Midbrain (tissue), 1 donor: ENCODE measurements at regions not wholly inside any gene's neighbourhood (a gene's known extent, or its start where the extent isn't known, plus 50 kb on each side); places are given as distances from the start of the nearest gene placed in this dataset.
"Not testable (repeated sequence)": the region's sequence is repeated elsewhere in the genome, so short reads cannot be mapped to it uniquely, and the experiment has no call there.

Experiments used
- DNase-seq: peaks from one replicate; lab custom pipeline; 2025; lab: John Stamatoyannopoulos, UW

- DNase-seq: not testable (repeated sequence)
Observed at GRCh38 chr19:56980326-56980725, 139.5 kb upstream of the USP29 start.

GRCh38 chr19:56980906-56981305 lies 138.9 kb upstream of the USP29 start:
- no peak for DNase-seq

GRCh38 chr19:56981440-56981839 lies 138.3 kb upstream of the USP29 start:
- not testable (repeated sequence) for DNase-seq

DNA sequence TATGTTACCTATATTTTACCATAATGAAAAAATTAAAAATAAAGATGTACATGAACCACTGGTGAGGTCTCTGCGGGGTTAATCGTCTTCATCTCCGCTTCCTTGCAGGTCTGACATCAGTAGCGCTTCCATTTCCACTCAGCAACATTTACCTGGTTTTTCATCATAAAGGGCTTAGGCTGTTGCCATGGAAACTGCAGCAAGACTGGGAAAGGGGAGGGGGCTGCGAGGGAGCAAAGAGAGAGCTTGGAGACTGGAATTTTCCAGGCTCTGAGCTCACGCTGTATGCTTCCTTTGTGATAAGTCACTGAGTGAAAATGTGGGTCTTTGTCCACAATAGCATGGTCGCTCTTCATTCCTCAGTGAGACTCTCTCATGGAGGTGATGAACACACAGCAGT lies 136.6 kb upstream of the USP29 start:
- DNase-seq: no peak

GRCh38 chr19:56983804-56984203 lies 136.0 kb upstream of the USP29 start:
- DNase-seq: no peak

GRCh38 chr19:56986386-56986785 lies 133.4 kb upstream of the USP29 start:
- no peak for DNase-seq

- DNase-seq: no peak
Observed at GRCh38 chr19:56987184-56987583, 132.6 kb upstream of the USP29 start.

- no peak for DNase-seq
Observed at GRCh38 chr19:56988299-56988698, 131.5 kb upstream of the USP29 start.

DNA sequence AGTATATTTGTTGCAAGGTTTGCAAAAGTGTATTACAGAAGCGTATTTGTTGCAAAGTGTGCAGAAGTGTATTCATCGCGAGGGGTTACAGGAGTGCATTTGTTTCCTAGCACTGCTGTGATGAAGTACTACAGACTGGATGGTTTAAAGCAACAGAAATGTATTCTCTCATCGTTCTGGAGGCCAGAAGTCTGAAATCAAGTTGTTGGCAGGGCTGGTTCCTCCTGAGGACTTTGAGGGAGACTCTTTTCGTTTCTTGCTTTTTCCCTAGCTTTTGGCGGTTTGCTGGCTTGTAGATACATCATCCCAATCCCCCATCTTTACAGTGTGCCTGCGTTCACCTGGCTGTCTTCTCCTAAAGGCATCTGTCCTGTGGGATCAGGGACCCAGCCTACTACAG lies 127.9 kb upstream of the USP29 start:
- no peak for DNase-seq

DNA sequence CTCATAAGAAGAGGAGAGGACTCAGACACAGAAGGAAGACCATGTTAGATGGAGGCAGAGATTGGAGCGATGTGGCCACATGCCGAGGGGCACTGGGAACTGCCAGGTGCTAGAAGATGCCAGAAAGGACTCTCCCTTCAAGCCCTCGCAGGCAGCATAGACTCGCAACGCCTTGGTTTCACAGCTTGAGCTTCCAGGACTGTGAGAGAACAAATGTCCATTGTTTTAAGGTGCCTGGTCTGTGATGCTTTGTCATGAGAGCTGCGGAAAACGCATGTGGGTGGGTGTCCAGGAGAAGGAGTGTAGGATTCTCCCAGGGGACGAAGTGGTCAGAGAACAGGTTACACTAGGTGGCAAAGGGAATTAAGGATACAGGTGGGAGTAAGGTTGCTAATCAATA lies 125.9 kb upstream of the USP29 start:
- DNase-seq: no peak

DNA sequence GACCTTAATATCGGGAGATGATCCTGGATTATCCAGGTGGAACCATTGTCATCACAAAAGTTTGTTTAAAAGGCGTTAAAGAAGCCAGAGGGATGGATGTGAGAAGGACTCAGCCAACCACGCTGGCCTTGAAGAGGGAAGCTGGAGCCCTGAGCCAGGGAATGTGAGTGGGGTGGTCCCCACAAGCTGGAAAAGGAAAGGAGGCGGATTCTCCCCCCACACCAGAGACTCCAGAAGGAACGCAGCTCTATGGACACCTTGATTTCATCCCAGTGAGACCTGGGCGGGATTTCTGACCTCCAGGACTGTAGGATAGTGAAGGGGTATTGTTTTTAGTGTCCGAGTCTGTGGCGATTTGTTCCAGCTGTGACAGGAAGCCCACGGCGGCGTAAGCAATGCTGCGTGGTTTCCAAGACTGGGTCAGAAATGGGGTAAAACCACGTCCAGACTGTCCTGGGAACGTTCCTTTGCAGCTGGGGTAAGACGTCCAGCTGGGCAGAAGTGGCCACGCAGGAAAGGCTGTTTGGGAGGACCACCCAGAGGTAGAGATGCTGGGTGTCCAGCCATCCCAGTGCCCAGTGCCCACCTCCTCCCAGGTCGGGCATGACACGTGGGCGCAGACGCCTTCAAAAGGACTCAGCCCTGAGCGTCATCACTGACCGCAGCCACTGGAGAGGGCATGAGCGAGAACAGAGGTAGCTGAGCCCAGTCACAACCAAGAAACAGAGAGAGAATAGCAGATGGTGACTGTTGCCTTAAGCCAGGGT lies 125.4 kb upstream of the USP29 start:
- no peak for DNase-seq

DNA sequence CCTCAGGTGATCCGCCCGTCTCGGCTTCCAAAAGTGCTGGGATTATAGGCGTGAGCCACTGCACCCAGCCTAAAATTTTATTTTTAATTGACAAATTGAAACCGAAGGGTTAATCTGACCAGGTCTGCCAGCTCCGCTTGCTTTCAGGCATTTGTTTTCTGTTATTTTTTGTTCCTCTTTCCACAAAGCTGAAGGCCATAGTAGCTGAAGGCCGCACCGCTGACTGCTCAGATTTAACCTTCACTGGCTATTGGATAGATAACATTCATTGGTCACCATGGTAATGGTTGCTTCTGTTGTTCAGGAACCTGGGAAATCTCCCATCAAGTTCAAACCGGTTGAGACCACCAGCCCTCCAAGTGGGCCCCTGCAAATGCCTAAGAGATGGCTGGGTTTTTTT lies 124.5 kb upstream of the USP29 start:
- no peak for DNase-seq

DNA sequence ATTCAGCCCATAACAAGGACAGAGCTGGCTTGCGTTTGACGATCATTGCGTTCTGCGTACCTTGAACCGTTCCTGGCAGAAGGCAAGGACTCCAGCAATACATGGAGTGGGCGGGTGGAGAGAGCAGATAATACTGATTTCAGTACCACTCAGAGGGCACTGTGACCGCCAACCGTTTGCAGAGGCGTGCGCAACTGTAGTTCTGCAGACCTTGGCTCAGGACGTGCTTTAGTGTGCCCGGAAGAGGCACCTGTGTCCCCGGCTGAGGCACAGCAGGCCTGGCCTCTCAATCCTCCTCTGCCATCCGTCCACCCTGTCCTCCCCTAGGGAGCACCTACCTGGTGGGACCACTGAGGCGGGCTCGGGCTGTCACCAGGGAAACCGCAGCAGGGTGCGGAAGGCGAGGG lies 117.6 kb upstream of the USP29 start:
- DNase-seq: no peak

GRCh38 chr19:57002710-57003109 lies 117.1 kb upstream of the USP29 start:
- peak; percentile 6 for DNase-seq

DNA sequence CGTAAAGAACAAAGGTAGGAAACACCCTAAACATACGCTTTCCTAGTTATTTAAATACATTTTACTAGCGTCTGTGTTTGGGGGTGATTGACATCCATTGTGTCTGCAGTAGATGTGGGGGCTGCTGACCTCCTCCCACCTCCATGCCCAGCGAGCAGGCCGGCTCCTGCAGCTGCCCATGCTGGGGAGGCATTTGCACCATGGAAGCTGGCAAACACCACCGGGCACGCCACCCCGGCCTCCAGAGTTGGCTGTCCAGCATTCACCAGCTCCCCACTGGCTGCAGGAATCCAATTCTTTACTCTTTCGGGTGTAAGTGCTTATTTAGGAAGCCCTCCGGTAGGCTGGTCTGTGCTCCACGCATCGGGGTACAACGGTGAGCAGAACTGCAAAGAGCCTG lies 115.4 kb upstream of the USP29 start:
- no peak for DNase-seq

- no peak for DNase-seq
Observed at GRCh38 chr19:57008432-57008831, 111.4 kb upstream of the USP29 start.

GRCh38 chr19:57010541-57010940 lies 109.2 kb upstream of the USP29 start:
- no peak for DNase-seq

- no peak for DNase-seq
Observed at GRCh38 chr19:57016076-57016475, 103.7 kb upstream of the USP29 start.

DNA sequence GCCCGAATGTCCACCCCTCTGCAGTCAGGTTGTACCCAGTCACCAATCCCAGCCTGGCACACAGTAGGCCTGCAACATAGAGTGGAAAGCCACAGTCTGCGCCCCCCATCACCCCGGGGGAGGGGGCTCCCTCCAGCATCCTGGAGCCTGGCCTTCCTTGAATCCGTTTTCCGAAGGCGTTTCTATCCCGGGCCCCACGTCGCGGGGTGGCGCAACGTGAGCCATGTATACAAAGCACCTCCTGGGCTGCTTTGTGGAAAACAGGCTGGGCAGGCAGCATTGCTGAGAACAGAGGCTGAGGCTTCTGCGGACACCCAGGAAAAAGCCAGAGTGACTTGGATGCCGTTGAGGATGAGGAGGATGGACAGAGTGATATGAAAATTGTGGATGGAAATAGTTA lies 103.3 kb upstream of the USP29 start:
- DNase-seq: no peak

DNA sequence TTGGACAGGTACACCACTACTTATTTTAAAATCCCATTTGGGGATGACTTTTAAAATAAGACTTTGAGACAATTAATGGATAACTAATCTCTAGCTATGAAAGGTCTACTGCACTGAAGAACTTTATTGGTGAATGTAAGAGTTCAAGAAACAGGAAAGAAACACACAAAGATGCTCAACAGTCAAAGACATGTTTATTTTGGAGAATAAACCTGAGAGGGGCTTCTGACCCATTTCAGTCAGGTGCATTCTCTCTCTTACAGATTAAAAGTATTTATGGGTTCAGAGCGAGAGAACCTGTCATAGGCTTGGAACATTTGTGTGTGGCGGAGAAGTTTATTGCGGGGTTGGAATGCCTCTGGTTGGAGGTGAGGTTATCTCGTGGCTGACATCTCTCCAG lies 94.3 kb upstream of the USP29 start:
- DNase-seq: no peak

DNA sequence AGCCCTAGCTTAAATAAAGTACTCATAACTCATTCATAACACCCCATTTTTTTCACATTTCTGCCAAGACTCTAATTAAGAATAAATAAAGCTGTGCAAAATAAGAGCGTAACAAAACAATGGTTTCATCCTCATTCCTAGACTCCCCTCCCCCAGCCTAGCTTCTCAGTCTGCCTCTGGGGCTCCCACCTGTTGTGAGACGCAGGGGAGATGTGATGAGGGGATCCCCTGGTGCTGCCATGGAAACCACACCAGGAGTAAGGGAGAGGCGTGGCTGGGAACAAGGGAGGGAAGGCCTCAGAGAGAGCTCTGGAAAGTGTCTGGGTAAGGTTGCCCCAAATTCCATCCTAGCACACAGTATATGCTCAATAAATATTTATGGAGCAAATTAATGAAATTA lies 93.3 kb upstream of the USP29 start:
- no peak for DNase-seq

- no peak for DNase-seq
Observed at GRCh38 chr19:57027360-57027759, 92.4 kb upstream of the USP29 start.

DNA sequence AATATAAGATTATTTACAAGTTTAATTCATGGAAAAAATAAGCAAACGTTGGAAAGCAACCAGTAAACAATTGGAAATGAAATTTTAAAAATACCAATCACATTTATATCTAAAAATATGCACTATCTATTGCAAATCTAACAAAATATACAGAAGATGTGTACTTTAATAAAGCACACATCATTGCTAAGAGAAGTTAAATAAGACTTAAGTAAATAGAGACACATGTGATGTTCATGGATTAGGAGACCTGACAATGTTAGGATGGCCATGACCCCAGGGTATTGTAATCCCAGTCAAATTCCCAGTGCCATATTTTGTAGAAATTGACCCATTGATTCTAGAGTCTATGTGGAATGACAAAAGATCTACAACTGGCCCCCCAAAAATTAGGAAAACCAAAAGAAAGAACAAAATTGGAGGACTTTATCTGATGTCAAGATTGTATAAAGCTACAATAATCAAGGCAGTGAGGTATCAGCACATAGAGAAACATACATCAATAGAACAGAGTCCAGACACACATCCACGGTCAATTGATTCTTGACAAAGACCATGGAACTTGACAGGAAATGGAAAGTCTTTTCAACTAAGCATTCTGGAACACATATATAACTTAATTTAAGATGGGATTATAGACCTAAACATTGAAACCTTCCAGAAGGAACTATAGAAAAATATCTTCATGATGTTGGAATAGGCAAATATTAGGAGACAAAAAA lies 90.8 kb upstream of the USP29 start:
- DNase-seq: no peak

DNA sequence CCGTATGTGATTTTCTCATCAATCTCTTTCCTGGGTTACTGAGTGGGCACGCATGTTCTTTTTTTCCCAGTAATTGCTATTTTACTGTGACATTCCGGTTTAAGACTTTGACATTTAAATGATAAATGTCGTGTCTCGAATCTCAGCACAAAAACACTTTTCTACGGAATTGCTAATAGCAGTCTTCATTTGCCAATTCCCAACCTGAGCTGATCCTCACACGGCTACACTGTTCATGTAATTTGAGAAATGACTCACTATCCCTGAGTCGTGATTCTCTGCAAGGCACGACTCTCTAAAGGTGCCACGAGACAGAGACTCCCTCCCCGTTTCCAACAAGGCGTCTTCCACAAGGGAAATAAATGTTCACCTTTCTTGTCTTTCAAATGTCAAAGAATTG lies 88.7 kb upstream of the USP29 start:
- no peak for DNase-seq
